ENCODE measurements at regions not wholly inside any gene's neighbourhood (a gene's known extent, or its start where the extent isn't known, plus 50 kb on each side); places are given as distances from the start of the nearest gene placed in this dataset.

DNA sequence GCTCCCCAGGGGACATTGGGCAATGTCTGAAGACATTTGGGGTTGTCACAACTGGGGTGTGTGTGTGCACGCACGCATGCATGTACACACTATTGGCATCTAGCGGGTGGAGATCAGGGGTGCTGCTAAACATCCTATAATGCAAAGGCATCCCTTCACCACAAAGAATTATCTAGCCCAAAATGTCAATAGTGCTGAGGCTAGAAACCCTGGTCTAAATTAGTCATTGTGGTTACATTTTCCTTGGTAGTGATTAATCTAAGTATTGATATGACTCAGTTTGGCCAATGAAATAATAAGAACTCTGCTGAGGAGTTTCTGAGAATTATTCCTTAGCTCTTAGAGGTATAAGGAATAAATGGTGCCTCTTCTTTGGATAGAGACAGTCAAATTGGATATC lies 200.2 kb downstream of the CLCN4 start:
- Histone ChIP-seq H3K4me1 (ENCODE audit: control insufficient read depth, insufficient read depth, low read depth, low read length) (no peaks in the 10 kb centered on the region), H4K8ac (ENCODE audit: low read length) (no peak overlapping the region), H3K14ac (ENCODE audit: low read length in 2 of 2) (no peak overlapping the region), H3K36me3 (ENCODE audit: control insufficient read depth in 1 of 2, insufficient read depth in 2 of 2, low read depth in 1 of 2, low read length in 2 of 2) (no peaks in the 10 kb centered on the region), H2AK5ac (ENCODE audit: low read length, severe bottlenecking) (no peak overlapping the region), H3K4me3 (ENCODE audit: insufficient read depth in 1 of 2, low read depth in 1 of 2, low read length in 2 of 2) (no peak overlapping the region), H3K23ac (ENCODE audit: low read length in 2 of 2) (no peak overlapping the region), H3K79me1 (replicated peaks; ENCODE audit: low read length, poor library complexity, severe bottlenecking) (no peaks in the 10 kb centered on the region), H3K4ac (ENCODE audit: low read depth in 1 of 2, low read length in 2 of 2) (no peak overlapping the region), H3K18ac (ENCODE audit: low read depth in 1 of 2, low read length in 2 of 2) (no peak overlapping the region), H2BK120ac (ENCODE audit: low read depth, low read length) (no peak overlapping the region), H3K4me2 (ENCODE audit: low read length, poor library complexity, severe bottlenecking) (no peak overlapping the region), H4K91ac (ENCODE audit: low read length) (no peak overlapping the region), H3K27ac (ENCODE audit: low read length, poor library complexity, severe bottlenecking) (no peak overlapping the region), H2BK15ac (ENCODE audit: low read depth, poor library complexity, severe bottlenecking) (no peak overlapping the region), H2BK12ac (ENCODE audit: low read length in 2 of 2) (no peak overlapping the region), H3K9me3 (ENCODE audit: control insufficient read depth, low read length) (no peaks in the 10 kb centered on the region), H3K9ac (ENCODE audit: low read length) (no peak overlapping the region), H3K27me3 (ENCODE audit: control insufficient read depth in 1 of 2, insufficient read depth in 1 of 2, low read length in 2 of 2) (no peaks in the 10 kb centered on the region), H2AFZ (ENCODE audit: low read depth, low read length) (no peak overlapping the region), H2BK5ac (ENCODE audit: low read depth, low read length, poor library complexity, severe bottlenecking) (no peak overlapping the region)
- no peak for DNase-seq
- 100% methylated on average over 3 of the region's 3 CpGs for WGBS

GRCh38 chrX:10358958-10359357 lies 202.2 kb downstream of the CLCN4 start:
- Histone ChIP-seq H3K18ac (ENCODE audit: low read depth in 1 of 2, low read length in 2 of 2) (no peak overlapping the region), H3K9ac (ENCODE audit: low read length) (no peak overlapping the region), H3K4me3 (ENCODE audit: insufficient read depth in 1 of 2, low read depth in 1 of 2, low read length in 2 of 2) (no peak overlapping the region), H2BK120ac (ENCODE audit: low read depth, low read length) (no peak overlapping the region), H2AK5ac (ENCODE audit: low read length, severe bottlenecking) (no peak overlapping the region), H3K4me2 (ENCODE audit: low read length, poor library complexity, severe bottlenecking) (no peak overlapping the region), H2BK5ac (ENCODE audit: low read depth, low read length, poor library complexity, severe bottlenecking) (no peak overlapping the region), H3K9me3 (ENCODE audit: control insufficient read depth, low read length) (peaks cover 5% of the 10 kb centered on the region), H3K36me3 (ENCODE audit: control insufficient read depth in 1 of 2, insufficient read depth in 2 of 2, low read depth in 1 of 2, low read length in 2 of 2) (no peaks in the 10 kb centered on the region), H3K79me1 (replicated peaks; ENCODE audit: low read length, poor library complexity, severe bottlenecking) (no peaks in the 10 kb centered on the region), H3K27me3 (ENCODE audit: control insufficient read depth in 1 of 2, insufficient read depth in 1 of 2, low read length in 2 of 2) (no peaks in the 10 kb centered on the region), H3K4ac (ENCODE audit: low read depth in 1 of 2, low read length in 2 of 2) (no peak overlapping the region), H2AFZ (ENCODE audit: low read depth, low read length) (no peak overlapping the region), H3K23ac (ENCODE audit: low read length in 2 of 2) (no peak overlapping the region), H2BK15ac (ENCODE audit: low read depth, poor library complexity, severe bottlenecking) (no peak overlapping the region), H3K14ac (ENCODE audit: low read length in 2 of 2) (no peak overlapping the region), H3K27ac (ENCODE audit: low read length, poor library complexity, severe bottlenecking) (no peak overlapping the region), H3K4me1 (ENCODE audit: control insufficient read depth, insufficient read depth, low read depth, low read length) (no peaks in the 10 kb centered on the region), H2BK12ac (ENCODE audit: low read length in 2 of 2) (no peak overlapping the region), H4K91ac (ENCODE audit: low read length) (no peak overlapping the region), H4K8ac (ENCODE audit: low read length) (no peak overlapping the region)
- no peak for DNase-seq
- WGBS, result 94% methylated on average over 2 of the region's 2 CpGs

DNA sequence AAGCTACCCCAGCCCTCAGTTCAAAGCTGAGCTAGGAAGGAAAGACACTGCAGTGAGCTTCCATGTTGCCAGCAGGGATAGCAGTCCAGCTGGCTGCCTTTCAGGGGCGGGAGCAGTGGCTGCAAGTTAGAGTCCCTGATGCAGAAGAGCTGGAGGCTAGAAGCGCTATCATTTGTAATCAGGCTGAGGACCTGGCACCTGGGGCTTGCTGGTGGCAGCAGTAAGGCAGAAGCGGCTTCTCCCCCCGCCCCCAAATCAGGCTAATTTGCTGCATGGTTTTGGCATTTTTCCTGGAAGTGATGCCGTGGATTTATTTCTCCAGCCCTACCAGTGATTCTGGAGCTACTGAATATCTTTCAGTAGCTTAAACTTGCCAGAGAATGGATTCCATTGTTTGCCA lies 203.3 kb downstream of the CLCN4 start:
- Histone ChIP-seq H4K8ac (ENCODE audit: low read length) (no peak overlapping the region), H3K36me3 (ENCODE audit: control insufficient read depth in 1 of 2, insufficient read depth in 2 of 2, low read depth in 1 of 2, low read length in 2 of 2) (no peaks in the 10 kb centered on the region)
- DNase-seq, result no peak

DNA sequence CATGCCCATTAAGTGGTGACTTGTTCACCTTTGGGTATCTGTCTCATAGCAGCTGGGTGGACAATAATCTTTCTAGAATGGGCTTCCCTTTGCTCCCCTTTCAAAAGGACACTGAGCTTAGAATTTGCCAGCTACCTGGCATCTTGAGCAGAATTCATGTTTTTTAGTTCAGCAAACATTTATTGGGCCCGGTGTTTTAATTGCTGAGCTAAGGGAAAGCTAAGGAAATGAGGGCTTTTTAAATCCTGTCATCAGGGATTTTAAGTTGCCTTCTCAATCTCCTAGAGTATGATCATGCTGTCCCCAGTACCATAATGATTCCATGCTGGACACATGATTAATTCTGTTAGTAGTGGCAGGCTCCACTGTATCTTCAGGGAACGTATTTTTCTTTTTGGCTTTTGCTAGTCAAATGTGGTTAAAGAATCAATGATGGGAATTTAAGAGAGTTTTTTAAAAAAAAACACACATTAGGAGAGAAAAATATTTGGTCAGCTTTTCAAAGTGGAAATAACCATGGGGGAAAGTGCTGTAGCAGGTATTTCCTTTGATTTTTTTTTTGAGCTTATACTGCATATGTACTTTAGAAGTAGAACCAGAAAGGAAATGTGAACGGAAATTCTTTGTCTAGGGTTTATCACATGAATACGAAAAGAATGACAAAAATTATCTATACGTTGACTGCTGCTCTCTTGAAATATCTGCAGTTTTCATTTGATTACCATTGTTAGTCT lies 208.9 kb downstream of the CLCN4 start:
- Histone ChIP-seq H3K4ac (ENCODE audit: low read depth in 1 of 2, low read length in 2 of 2) (no peak overlapping the region), H4K8ac (ENCODE audit: low read length) (no peak overlapping the region), H3K18ac (ENCODE audit: low read depth in 1 of 2, low read length in 2 of 2) (no peak overlapping the region), H2AK5ac (ENCODE audit: low read length, severe bottlenecking) (no peak overlapping the region), H2AFZ (ENCODE audit: low read depth, low read length) (no peak overlapping the region), H2BK15ac (ENCODE audit: low read depth, poor library complexity, severe bottlenecking) (no peak overlapping the region), H2BK12ac (ENCODE audit: low read length in 2 of 2) (no peak overlapping the region), H2BK120ac (ENCODE audit: low read depth, low read length) (no peak overlapping the region), H3K79me1 (replicated peaks; ENCODE audit: low read length, poor library complexity, severe bottlenecking) (no peaks in the 10 kb centered on the region), H4K91ac (ENCODE audit: low read length) (no peak overlapping the region), H3K4me3 (ENCODE audit: insufficient read depth in 1 of 2, low read depth in 1 of 2, low read length in 2 of 2) (no peak overlapping the region), H2BK5ac (ENCODE audit: low read depth, low read length, poor library complexity, severe bottlenecking) (no peak overlapping the region), H3K4me1 (ENCODE audit: control insufficient read depth, insufficient read depth, low read depth, low read length) (no peaks in the 10 kb centered on the region), H3K14ac (ENCODE audit: low read length in 2 of 2) (no peak overlapping the region), H3K27me3 (ENCODE audit: control insufficient read depth in 1 of 2, insufficient read depth in 1 of 2, low read length in 2 of 2) (no peaks in the 10 kb centered on the region), H3K9me3 (ENCODE audit: control insufficient read depth, low read length) (peaks cover 14% of the 10 kb centered on the region), H3K9ac (ENCODE audit: low read length) (no peak overlapping the region), H3K23ac (ENCODE audit: low read length in 2 of 2) (no peak overlapping the region), H3K4me2 (ENCODE audit: low read length, poor library complexity, severe bottlenecking) (no peak overlapping the region), H3K27ac (ENCODE audit: low read length, poor library complexity, severe bottlenecking) (no peak overlapping the region), H3K36me3 (ENCODE audit: control insufficient read depth in 1 of 2, insufficient read depth in 2 of 2, low read depth in 1 of 2, low read length in 2 of 2) (no peaks in the 10 kb centered on the region)
- no peak for DNase-seq
- WGBS, result 93% methylated on average over 3 of the region's 5 CpGs

More for the DNA sequence above, 203.3 kb downstream of the CLCN4 start:
- Histone ChIP-seq H2BK5ac (ENCODE audit: low read depth, low read length, poor library complexity, severe bottlenecking) (no peak overlapping the region), H3K4ac (ENCODE audit: low read depth in 1 of 2, low read length in 2 of 2) (no peak overlapping the region), H3K4me2 (ENCODE audit: low read length, poor library complexity, severe bottlenecking) (no peak overlapping the region), H2BK120ac (ENCODE audit: low read depth, low read length) (no peak overlapping the region), H3K4me3 (ENCODE audit: insufficient read depth in 1 of 2, low read depth in 1 of 2, low read length in 2 of 2) (no peak overlapping the region), H2BK12ac (ENCODE audit: low read length in 2 of 2) (no peak overlapping the region), H3K9ac (ENCODE audit: low read length) (no peak overlapping the region), H3K9me3 (ENCODE audit: control insufficient read depth, low read length) (peaks cover 8% of the 10 kb centered on the region), H3K79me1 (replicated peaks; ENCODE audit: low read length, poor library complexity, severe bottlenecking) (no peaks in the 10 kb centered on the region), H3K27ac (ENCODE audit: low read length, poor library complexity, severe bottlenecking) (no peak overlapping the region), H3K27me3 (ENCODE audit: control insufficient read depth in 1 of 2, insufficient read depth in 1 of 2, low read length in 2 of 2) (no peaks in the 10 kb centered on the region), H3K23ac (ENCODE audit: low read length in 2 of 2) (no peak overlapping the region), H2AFZ (ENCODE audit: low read depth, low read length) (no peak overlapping the region), H3K14ac (ENCODE audit: low read length in 2 of 2) (no peak overlapping the region), H4K91ac (ENCODE audit: low read length) (no peak overlapping the region), H3K18ac (ENCODE audit: low read depth in 1 of 2, low read length in 2 of 2) (no peak overlapping the region), H3K4me1 (ENCODE audit: control insufficient read depth, insufficient read depth, low read depth, low read length) (no peaks in the 10 kb centered on the region), H2BK15ac (ENCODE audit: low read depth, poor library complexity, severe bottlenecking) (no peak overlapping the region), H2AK5ac (ENCODE audit: low read length, severe bottlenecking) (no peak overlapping the region)
- 81% methylated on average over 5 of the region's 5 CpGs for WGBS
